ENCODE measurements at regions not wholly inside any gene's neighbourhood (a gene's known extent, or its start where the extent isn't known, plus 50 kb on each side); places are given as distances from the start of the nearest gene placed in this dataset.

DNA sequence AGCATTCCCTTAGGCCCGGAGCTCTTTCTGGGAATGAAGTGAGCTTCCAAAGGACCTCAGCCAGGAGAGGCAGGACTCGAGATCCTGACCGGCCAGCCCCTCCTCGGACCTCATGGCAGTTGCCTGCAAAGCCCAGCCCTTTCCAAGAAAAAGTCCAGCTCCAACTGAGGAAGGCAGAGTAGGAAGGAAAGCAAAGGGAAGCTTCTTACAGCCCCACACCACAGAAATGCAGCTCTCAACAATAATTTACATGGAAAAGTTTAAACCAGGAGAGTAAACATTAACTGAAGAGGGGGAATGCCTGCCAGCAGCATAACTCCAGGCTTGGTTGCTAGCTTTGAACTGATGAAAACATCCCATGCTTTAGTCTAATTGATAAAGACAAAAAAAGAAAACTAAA lies 153.9 kb upstream of the PFKP start:
- no peak overlapping the region for H3K4me3 ChIP-seq (replicated peaks; ENCODE audit: low read depth, low read length)
- TF ChIP-seq, protein P1, sequence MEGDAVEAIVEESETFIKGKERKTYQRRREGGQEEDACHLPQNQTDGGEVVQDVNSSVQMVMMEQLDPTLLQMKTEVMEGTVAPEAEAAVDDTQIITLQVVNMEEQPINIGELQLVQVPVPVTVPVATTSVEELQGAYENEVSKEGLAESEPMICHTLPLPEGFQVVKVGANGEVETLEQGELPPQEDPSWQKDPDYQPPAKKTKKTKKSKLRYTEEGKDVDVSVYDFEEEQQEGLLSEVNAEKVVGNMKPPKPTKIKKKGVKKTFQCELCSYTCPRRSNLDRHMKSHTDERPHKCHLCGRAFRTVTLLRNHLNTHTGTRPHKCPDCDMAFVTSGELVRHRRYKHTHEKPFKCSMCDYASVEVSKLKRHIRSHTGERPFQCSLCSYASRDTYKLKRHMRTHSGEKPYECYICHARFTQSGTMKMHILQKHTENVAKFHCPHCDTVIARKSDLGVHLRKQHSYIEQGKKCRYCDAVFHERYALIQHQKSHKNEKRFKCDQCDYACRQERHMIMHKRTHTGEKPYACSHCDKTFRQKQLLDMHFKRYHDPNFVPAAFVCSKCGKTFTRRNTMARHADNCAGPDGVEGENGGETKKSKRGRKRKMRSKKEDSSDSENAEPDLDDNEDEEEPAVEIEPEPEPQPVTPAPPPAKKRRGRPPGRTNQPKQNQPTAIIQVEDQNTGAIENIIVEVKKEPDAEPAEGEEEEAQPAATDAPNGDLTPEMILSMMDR (IDR thresholded peaks at IDR 0.05; ENCODE audit: low read depth, low read length, missing control alignments), result no peak
- no peak for DNase-seq (ENCODE audit: extremely low read depth, low read depth)

DNA sequence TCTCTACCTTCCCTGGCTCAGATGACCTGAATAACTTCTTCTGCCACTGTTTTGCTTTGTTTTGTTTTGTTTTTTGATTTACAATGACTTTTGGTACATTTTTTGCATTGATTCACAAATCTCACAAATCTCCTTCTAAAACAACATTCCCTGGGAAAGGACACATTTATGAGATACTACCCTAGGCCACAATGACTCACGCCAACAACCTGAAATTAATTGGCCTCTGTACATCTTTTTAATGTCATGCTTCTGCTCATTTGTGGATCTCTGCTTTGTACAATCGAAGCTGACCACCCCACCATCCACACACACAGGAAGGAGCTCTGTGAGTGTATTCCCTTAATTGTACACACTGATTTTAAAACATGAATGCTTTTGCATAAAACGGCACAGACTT lies 156.7 kb upstream of the PFKP start:
- no peak for DNase-seq (ENCODE audit: extremely low read depth, low read depth)
- no peak overlapping the region for H3K4me3 ChIP-seq (replicated peaks; ENCODE audit: low read depth, low read length)
- TF ChIP-seq, protein P1 (IDR thresholded peaks at IDR 0.05; ENCODE audit: low read depth, low read length, missing control alignments), result no peak

DNA sequence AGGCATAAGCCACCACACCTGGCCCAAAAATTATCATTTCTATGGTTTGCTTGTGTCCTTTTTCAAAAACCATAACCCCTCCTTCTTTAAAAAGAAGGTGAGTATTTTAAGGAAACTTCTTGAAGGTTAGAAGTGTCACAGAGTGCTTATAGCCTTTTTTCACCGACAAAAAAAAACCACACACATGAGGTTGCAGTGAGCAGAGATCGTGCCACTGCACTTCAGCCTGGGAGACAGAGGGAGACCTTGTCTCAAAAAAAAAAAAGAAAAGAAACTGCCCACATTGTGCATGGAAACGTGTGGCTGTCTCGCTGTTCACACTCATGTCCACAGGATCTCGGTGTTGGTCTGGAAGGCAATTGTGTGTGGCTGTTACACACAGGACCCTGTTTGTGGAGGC lies 157.4 kb upstream of the PFKP start:
- no peak for DNase-seq (ENCODE audit: extremely low read depth, low read depth)
- H3K4me3 ChIP-seq (replicated peaks; ENCODE audit: low read depth, low read length), result no peak overlapping the region
- TF ChIP-seq, protein P1 (IDR thresholded peaks at IDR 0.05; ENCODE audit: low read depth, low read length, missing control alignments), result no peak

DNA sequence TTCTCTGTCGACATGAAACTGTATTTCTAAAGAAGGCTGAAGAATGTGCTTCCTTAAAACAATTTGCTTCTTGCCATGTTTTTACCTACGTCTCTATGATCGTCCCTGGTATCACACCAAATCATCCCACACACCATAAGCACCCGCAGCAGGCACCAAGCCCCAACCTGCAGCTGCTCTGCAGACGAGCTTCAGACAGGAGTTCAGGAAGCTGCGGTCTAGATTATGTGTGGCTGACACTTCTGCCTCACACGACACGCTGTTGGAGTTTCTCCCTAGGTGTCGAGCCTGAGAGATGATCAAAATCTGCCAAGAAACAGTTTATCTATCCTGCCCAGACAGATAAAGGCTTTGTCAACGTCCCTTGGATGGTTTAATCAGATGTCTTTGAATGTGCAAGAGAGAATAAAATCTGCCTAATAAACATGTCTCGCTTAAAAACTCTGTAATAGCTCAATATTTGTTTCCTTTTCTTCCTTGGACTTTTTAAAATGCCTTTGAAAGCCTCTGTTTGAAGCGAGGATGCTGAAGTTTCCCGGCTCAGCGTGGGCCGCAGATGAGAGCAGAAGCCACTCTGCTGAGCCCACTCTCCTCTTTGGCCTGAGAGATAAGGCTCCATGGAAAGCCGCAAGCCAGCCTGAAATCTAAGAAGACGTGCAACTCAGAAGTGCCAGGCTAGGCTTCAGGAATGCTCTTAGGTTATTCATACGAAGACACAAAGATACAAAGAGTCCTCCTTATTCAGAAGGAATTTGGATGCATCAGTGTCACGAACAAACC lies 158.3 kb upstream of the PFKP start:
- DNase-seq (ENCODE audit: extremely low read depth, low read depth), result no peak
- H3K4me3 ChIP-seq (replicated peaks; ENCODE audit: low read depth, low read length), result no peak overlapping the region
- TF ChIP-seq, protein P1 (IDR thresholded peaks at IDR 0.05; ENCODE audit: low read depth, low read length, missing control alignments), result no peak

DNA sequence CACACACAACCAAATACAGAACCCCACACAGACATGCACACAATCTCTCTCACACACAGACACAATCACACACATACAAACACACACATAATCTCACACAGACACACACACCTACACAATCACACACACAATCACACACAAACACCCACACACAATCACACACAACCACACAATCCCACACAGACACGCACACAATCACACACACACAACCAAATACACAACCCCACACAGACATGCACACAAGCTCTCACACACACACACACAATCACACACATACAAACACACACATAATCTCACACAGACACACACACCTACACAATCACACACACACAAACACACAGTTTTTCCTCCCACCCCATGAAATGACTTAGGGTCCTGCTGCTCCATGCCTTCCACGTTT lies 160.4 kb upstream of the PFKP start:
- no peak for DNase-seq (ENCODE audit: extremely low read depth, low read depth)
- no peak overlapping the region for H3K4me3 ChIP-seq (replicated peaks; ENCODE audit: low read depth, low read length)
- TF ChIP-seq, protein P1 (IDR thresholded peaks at IDR 0.05; ENCODE audit: low read depth, low read length, missing control alignments), result no peak

DNA sequence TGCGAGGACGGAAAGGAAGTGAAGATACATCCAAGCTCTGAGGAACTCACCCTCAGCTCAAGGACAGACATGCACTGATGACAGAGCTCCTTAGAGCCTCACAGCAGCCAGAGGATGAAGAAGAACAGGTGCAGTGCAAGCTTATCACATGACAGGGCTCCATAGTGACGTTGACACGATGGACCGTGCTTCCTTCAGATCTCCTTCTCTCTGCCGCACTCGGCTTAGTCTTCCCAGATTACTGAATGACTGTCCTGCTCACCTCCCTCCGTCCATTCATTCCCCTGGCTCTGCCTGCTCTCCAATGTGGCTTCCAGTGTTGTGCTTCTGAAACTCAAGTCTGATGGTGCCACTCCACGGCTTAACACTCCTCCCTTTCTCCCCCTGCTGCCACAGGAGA lies 161.5 kb upstream of the PFKP start:
- no peak overlapping the region for H3K4me3 ChIP-seq (replicated peaks; ENCODE audit: low read depth, low read length)
- TF ChIP-seq, protein P1 (IDR thresholded peaks at IDR 0.05; ENCODE audit: low read depth, low read length, missing control alignments), result no peak
- DNase-seq (ENCODE audit: extremely low read depth, low read depth), result no peak

DNA sequence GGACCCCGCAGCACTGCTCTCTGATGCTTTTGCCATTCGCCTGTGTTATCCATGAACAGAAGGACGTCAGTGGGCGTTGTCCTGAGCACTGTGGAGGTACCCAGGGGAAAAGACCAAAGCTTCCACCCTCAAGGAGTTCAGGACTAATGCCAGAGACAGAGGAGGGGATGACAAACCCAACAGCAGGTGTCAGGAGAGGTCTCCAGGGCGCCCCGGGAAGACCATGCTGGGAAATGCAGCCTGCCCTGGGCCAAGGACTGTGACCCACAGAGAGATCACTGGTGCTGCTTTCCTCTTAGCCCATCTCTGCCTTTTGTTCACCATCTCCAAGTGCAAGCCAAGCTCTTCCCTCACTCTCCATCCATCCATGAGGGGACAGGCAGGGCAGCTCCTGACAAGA lies 166.8 kb upstream of the PFKP start:
- TF ChIP-seq, protein P1 (IDR thresholded peaks at IDR 0.05; ENCODE audit: low read depth, low read length, missing control alignments), result no peak
- no peak for DNase-seq (ENCODE audit: extremely low read depth, low read depth)
- H3K4me3 ChIP-seq (replicated peaks; ENCODE audit: low read depth, low read length), result no peak overlapping the region

Data from HFF-Myc (cell line).